GM21526 (cell line): ENCODE measurements at regions not wholly inside any gene's neighbourhood (a gene's known extent, or its start where the extent isn't known, plus 50 kb on each side); places are given as distances from the start of the nearest gene placed in this dataset.

Experiments used
- ATAC-seq: cut with Tn5 transposase; IDR thresholded peaks from one replicate; pipeline ENCODE4 v1.9.1; 2021; ENCODE audit warnings: moderate library complexity; ENCODE audit not compliant: unreplicated experiment, low FRiP score

DNA sequence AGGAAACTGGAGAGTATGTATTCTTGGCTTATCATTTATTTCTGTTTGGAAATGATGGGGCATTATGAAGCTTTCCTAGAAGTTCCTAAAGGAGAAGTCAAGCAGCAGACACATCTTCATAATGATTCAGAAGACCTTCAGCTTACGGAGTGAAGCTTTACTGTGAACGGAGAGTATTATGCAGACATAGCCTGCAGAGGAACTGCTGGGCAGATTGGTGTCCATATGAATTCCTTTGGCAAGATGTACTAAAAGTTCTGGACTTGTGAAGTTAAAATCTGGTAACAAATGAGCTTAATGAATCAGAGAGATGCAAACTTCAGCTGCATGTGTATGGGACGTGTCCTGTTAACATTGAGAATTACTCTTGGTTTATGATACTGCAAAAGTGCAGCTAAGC, 60.1 kb downstream of the NABP1 start:
- ATAC-seq: no peak

DNA sequence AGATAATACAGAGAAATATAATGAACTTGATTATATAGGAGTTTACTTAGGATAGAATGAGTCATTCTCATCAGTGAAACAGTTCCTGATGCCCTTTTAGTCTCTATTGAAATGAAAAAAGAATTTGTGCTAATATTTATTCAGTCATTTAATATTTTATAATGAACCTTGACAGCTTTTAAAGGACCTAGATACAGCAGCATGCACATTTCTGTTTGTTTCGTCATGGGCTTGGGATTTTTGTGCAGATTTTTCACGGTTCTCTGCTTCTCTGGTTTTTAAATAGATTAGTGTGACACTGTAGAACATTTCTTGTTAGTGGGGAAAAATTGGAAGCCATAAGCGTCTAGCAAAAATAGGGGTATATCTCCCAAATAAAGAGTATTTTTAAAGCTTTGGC, 60.7 kb downstream of the NABP1 start:
- no peak for ATAC-seq

GRCh38 chr2:191739194-191739593, 61.3 kb downstream of the NABP1 start:
- ATAC-seq: no peak

- ATAC-seq: peak; percentile 95
These were observed 62.1 kb downstream of the NABP1 start for GRCh38 chr2:191740016-191740419.

DNA sequence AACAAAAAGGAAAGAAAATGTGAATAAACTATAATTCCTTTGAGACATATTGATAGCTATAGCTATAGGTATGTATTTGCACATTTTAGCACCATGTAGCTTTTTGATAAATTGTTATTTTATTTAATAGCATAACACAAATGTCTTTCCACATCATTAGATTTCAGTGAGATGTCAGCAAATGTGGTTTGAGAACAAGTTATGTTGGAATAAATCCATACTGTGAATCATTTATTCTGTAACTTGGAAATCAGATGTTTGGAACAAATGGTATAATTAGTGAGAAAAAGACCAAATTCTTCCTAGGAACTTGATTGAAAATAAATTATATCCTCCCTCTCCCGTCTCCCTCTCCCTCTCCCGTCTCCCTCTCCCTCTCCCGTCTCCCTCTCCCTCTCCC, 62.8 kb downstream of the NABP1 start:
- ATAC-seq: no peak

GRCh38 chr2:191746346-191747169, 68.6 kb downstream of the NABP1 start:
- no peak for ATAC-seq

GRCh38 chr2:191747170-191747530, 69.2 kb downstream of the NABP1 start:
- no peak for ATAC-seq

- peak; percentile 41 for ATAC-seq
These were observed 70.1 kb downstream of the NABP1 start for GRCh38 chr2:191748059-191748461.

DNA sequence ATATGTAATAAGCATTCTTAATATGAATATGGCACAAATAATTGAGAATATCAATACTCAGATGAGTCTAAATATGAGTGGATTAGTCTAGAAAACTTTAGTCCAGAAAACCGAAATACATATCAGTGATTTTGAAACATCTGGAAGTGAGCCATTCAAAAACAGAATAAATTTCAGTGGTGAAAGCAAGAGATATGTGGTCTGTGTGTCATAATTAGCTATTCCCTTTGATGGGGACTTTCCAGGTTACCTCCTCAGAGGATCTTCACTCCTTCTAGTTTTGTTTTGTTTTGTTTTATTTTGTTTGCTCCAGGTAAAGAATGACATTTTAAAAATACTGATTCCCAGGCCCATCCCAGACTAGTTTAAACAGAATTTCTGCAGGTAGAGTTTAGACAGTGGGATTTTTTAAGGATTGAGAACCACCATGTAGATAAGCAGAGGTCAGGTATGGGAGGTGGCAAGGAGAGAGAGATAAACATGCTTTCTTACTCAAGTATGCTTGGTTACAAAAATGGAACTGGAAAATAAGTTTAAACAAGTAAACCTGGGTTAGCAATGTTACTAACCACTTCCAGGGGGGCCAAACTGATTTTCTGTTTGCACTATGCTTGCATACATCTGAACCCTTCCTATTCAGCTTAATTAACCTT, 70.7 kb downstream of the NABP1 start:
- ATAC-seq: peak; percentile 59

DNA sequence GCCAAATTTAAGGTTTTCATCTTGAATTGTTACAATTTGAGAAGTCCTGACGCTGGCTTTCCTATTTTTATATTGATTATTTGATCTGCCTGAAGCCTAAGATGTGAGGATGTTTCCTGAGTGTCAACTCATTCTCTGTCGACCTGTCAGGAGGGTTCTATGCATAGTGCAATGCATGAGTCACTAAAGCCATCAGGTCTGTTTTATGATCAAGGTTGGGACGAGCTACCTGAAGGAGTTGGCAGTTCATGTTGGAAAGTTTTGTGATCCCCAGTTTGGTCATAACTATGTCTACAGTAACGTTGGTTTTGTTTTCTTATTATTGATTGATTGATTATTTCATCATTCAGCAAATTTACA, 71.2 kb downstream of the NABP1 start:
- ATAC-seq: no peak

- ATAC-seq: no peak
These were observed 76.2 kb downstream of the NABP1 start for GRCh38 chr2:191754103-191754502.

DNA sequence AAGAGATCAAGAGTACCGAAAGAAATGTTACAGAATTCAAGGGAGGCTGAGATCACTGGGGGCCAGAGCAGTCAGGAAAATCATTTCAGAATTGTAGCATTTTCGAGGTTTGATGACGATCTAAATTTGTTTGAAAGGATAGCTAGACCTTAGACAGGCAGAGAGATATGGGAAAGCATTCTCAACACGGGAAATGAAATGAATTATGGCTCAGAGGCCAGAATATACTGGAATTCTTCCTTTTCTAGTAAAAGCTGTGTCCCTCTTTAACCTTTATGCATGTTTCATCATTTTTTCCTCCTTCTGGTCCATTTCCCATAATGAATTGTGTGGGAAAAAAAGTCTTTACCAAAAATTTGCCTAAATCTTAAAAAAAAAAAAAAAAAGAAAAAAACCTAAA, 78.8 kb downstream of the NABP1 start:
- no peak for ATAC-seq

DNA sequence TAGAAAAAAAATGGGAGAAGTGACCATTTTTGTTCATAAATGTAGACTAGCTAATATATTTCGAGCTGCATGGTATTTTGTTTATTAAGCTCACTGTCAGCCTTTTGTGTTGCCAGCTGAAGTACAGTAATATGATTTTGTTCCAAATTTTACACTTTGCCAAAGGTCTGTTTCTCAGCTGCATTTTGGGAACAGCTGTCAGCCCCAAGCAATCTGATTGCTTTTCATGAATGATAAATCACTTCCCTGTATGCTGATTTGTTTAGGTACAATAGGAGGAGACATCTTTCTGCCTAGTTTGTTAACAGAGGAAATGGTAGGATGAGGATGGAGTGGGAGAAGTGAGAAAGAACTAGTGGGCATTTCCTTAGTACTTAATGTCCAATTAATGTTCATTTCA, 79.3 kb downstream of the NABP1 start:
- ATAC-seq: no peak

- peak; percentile 100 for ATAC-seq
These were observed 80.9 kb downstream of the NABP1 start for GRCh38 chr2:191758518-191759507.

- no peak for ATAC-seq
These were observed 81.7 kb downstream of the NABP1 start for GRCh38 chr2:191759680-191760079.

DNA sequence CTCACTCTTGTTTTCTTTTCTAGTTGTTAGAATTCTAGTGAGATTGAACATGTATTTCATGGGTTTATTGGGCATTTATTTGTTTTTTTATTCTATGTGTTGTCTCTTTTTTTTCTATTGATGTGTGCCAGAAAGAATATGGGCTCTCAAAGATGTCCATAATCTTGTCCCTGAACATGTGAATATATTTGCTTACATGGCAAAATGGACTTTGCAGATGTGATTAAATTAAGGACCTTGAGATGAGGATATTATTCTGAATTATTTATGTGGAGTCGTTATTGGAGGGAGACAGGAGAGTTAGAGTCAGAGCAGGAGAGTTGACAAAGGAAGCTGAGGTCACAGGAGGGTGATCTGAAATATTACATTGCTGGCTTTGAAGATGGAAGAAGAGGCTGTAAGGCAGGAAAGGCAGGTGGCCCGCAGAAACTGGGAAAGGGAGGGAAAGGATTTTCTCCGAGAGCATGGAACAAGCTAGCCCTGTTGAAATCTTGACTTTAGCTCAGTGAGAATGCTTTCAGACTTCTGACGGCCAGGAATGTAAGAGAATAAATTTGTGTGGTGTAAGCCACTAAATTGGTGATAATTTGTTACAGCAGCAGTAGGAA, 82.8 kb downstream of the NABP1 start:
- ATAC-seq: no peak

- no peak for ATAC-seq
These were observed 73.8 kb downstream of the CAVIN2 start for GRCh38 chr2:191773136-191773535.

DNA sequence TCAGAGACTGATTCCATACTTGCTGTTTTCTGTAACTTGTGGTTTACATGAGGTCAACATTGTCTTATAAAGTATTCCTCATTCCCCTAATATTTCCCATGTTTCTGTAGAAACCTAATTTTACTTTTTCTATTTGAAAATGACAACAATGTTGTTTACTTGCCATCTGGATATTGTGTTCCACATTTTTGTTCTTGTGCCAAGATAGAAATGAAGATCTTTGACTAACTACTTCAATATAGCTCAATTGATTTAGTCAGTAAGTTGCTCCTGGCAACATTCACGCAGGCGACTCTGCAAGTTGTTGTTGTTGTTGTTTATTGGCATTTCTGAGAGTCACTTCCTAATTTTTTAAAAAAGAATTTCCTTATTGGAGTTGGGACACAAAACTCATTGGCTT, 69.5 kb downstream of the CAVIN2 start:
- ATAC-seq: no peak

DNA sequence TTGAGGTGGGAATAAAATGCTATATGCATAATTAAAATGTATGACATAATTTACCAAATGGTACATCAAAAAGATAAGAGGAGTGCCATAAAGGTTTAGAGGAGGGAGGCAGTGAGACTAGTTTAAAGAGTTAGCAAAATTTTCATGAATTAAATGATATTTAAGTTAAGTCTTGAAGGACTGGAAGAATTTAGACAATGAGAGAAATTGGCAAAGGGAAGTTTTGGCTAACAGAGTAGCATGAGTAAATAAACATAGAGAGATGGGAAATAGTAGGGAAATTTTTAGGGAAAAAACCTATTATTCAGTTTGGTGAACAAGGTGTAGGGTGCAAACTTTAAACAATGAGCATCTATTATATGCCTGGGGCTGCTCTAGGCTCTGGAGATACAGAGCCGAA, 68.8 kb downstream of the CAVIN2 start:
- no peak for ATAC-seq

- ATAC-seq: no peak
These were observed 64.5 kb downstream of the CAVIN2 start for GRCh38 chr2:191782351-191782750.

DNA sequence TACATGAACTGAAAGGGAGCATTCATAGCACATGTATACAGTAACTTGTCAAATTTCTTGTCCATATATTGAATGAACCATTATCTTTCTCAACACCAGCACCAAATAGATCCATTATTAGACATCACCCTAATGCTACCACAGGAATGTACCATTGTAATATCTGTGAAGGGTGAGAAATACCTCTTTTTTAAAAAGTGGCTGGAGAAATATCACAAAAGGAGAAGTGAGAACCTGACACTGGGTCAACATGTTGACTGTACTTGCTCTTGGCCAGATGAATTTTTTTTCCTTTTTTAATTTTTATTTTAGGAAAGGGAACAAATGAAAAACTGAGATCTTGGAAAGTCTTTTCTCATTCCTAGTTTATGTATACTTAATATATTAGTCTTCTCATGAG, 63.5 kb downstream of the CAVIN2 start:
- no peak for ATAC-seq
